ENCODE measurements at regions not wholly inside any gene's neighbourhood (a gene's known extent, or its start where the extent isn't known, plus 50 kb on each side); places are given as distances from the start of the nearest gene placed in this dataset.

DNA sequence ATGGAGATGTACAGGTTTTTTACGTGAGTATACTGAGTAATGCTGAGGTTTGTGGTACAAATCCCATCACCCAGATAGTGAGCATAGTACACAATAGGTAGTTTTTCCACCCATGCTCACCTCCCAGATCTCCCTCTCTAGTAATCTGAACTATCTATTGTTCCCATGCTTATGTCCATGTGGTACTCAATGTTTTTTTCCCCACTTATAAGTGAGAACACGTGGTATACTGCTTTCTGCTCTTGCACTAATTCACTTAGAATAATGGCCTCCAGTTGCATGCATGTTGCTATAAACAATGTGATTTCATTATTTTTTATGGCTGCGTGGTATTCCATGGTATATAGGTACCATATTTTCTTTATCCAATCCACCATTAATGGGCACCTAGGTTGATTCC lies 593.9 kb downstream of the ANXA1 start:
- no peak for DNase-seq (ENCODE audit: low read depth in 2 of 2)

DNA sequence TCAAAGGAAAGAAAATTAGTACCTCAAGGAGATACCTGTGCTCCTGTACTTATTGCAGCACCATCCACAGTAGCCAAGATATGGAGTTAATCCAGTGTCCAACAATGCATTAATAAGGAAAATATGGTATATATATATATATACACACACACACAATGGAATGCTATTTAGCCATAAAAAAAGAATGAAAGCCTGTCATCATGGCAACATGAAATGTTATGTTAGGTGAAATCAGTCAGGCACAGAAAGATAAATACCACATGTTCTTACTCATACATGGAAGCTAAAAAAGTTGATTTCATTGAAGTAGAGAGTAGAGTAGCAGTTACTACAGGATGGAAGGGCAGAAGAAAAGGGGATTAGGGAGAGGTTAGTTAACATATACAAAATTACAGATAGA lies 601.5 kb downstream of the ANXA1 start:
- DNase-seq (ENCODE audit: low read depth in 2 of 2) = no peak

DNA sequence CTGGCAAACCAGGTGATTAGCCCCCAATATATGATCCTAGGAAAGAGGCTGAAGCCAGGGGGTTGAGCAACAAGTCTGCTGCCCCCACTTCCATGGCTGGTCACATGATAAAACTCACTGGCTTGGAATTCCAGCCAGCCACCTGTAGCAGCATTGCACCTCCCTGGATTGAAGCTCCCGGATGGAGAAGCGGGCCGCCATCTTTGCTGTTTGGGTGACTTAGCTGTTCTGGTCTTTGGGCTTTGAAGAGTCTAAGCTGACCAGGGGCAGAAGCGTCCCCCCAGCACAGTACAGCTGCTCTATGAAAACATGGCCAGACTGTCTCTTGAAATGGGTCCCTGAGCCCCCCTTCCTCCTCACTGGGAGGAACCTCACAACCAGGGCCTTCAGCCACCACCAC lies 610.2 kb downstream of the ANXA1 start:
- no peak for DNase-seq (ENCODE audit: low read depth in 2 of 2)

DNA sequence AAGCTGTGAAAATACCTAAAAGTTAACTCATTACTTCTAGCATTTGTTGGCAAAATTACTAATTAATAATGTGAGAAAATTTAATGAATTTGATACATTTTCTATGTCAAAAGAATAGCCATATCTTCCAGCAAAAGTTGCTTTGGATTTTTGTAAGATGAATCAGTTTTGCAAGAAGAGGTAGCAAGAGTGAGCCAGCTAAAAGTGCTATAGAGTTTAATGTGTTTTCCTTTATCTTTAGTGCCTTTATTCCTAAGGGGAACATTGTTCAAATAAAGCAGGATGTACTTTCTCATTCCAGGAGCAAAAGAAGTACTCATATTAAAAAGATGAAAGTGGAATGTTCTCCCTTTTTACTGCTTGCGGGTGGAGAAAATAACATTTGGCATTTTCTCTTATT lies 622.2 kb downstream of the ANXA1 start:
- DNase-seq (ENCODE audit: low read depth in 2 of 2) = no peak

DNA sequence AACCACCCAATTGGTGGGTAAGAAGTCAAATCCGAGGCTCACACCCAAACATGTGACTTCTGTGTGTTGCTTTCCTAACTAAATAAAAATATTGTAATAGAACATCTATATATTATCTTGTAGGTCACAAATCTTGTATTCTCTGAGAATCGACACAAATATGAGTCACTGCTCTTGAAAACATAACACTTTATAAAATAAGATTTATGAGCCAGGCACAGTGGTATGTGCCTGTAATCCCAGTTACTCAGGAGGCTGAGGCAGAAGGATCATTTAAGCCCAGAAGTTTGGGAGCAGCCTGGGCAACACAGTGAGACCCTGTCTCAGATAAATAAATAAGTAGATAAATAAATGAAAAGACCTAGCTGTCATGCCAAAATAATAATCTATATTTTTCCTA lies 624.1 kb downstream of the ANXA1 start:
- no peak for DNase-seq (ENCODE audit: low read depth in 2 of 2)

DNA sequence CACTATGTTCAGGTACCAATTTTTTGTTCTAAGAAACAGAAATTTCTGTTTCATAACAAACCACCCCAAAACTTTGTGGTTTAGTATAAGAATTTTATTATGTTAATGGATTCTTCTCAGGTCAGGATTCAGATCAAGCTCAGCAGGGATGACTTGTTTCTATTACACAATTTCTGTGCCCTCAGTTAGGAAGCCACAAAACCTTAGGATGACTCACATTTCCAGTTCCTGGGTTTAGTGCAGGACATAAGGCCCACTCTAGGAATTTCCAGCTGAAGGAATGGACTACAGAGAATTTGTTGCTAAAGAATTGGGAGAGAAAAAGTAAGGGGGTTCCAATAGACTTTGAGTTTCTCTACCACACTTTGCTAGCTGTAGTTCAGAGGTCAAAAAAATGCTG lies 629.3 kb downstream of the ANXA1 start:
- DNase-seq (ENCODE audit: low read depth in 2 of 2) = no peak

DNA sequence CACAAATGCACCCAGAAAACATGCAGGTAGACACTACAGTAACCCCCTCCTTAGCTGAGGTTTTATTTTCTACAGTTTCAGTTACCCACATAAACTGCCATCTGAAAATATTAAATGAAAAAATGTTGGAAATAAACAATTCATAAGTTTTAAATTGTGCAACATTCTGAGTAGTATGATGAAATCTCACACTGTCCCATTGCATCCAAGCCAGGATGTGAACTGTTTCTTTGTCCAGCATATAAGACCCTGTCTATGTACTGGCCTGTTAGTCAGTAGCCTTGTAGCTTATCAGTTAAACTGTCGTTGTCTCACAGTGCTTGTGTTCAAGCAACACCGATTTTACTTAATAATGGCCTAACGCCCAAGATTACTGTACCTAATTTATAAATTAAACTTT lies 630.5 kb downstream of the ANXA1 start:
- DNase-seq (ENCODE audit: low read depth in 2 of 2) = no peak

DNA sequence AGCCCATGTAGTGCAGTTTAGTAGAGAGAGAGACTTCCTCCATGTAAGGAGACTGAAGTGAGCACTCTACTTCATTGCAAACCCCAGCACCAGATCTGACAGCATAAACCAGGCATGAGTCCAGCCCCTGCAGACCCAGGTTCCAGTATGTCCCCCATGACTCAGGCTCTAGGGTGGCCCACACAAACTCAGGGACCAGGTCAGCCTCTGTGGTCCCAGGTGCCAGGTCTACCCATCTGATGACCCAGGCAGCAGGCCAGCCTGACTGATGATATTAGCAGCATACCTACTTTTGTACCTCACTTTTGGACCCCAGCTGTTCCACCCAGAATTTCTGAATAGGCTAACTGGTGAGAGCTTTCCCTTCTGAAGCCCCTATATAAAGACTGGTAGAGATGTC lies 647.8 kb downstream of the ANXA1 start:
- no peak for DNase-seq (ENCODE audit: low read depth in 2 of 2)

DNA sequence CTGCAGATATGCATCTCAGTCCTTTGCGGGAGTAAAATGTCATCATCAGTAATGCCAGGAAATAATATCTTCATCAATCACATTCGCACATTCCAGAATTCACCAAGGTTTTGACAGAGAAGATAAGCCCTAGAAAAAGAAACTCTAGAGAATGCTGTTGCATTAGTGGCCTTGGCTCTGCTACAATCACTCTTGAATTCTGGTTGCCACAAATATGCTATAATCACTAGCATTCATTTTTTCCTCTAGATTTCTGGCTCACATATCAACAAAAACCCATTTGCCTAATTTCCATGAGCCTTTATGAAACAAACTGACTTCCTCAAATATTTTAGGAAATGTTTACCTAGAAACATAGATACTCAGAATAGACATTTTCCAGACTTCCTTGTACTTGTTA lies 653.4 kb downstream of the ANXA1 start:
- no peak for DNase-seq (ENCODE audit: low read depth in 2 of 2)

DNA sequence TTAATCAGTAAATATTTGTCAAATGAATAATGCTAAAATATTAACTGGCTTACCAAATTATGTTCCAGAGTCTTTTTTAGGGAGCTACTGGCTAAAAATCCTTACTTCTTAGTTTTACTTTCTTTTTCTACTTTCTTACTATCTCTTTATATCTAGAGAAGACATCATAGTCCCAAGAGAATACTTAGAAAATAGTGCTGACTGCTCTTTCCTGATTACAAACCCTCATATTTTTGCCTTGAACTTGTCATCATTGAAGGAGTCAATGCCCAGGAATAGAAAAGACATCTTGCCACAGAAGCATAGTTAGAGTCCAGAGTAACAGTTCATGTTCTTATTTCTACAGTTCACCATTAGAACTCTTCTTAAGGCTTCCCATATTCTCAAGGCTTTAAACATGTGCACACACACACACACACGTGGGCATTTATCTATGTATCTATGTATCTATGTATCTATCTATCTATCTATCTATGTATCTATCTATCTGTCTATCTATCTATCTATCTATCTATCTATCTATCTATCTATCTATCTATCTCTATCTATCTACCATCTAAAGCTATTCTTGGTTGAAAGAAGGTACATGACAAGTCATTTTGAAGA lies 654.3 kb downstream of the ANXA1 start:
- no peak for DNase-seq (ENCODE audit: low read depth in 2 of 2)

DNA sequence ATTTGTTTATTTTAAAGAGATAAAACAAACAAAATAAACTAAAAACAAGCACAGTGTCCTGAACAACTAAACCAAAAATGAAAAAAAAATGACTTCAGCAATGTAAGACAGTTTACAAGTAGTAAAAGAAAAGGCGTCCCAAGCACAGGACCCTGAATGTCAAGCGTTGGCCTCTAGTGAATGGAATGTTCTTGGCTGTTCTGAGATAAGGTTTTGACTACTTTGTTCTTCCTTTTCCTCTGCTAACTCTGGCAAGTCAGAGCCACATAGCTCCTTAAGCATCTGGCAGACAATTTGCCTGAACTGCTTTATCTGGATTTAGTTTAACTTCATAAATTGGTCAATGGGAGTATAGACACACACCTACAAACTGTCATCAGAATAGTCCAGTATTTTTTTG lies 655.2 kb downstream of the ANXA1 start:
- no peak for DNase-seq (ENCODE audit: low read depth in 2 of 2)

DNA sequence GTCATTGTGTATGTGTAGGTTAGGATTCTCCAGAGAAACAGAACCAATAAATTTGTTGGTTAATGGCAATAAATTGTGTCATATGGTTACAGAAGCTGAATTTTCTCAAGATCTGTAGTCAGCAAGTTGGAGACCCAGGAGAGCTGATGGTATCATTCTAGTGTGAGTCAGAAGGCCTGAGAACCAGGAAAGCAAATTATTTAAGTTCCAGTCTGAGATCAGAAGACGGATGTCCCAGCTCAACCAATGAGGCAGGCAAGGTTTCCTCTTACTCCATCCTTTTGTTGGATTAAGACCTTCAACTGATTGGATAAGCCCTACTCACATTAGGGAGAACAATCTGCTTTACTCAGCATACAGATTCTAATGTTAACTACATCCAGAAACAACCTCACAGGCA lies 656.3 kb downstream of the ANXA1 start:
- no peak for DNase-seq (ENCODE audit: low read depth in 2 of 2)

DNA sequence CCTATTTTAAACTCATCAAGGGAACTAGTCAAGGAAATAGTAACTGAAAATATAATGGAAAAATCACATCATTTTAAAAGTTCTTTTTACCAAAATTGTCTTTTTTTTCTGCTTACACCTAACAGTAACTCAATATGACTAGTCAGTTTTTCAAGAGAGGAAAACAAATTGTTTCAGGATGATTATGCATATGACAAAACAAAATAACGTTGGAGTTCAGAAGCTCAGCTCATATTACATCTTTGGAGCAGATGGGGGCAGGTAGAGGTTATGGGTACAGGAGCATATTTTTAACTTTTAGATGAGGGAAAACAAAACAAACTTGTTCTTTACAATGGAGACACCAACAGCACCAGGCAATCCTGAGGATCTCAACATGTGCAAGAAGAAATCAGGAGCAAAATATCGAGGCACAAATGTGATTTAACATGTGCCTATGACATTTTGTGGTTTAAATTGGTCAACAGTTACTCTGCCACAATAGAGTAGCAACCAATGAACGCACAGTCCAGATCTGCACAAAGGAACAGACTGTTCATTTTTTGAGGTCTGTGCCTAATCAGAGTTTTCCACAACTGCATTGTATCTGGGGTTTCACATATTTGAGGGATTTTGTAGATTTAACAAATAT lies 659.0 kb downstream of the ANXA1 start:
- no peak for DNase-seq (ENCODE audit: low read depth in 2 of 2)

DNA sequence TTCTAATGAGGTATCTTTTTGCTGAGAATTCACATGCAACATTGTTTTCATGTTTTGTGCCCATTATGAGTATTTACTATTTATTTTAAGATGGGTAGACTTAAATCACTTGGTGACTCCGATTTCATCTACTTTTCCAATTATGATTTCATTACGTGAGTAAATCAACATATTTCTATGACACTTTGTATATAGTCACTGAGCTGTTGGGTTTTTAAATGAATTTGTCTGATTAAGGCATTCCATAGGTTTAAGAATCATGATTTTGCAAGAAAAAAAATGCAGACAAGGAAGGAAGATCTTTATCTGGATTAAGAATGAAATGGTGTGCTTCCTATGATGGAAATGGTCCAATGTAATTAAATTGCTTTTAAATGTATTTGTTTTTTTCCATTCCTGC lies 661.9 kb downstream of the ANXA1 start:
- no peak for DNase-seq (ENCODE audit: low read depth in 2 of 2)

DNA sequence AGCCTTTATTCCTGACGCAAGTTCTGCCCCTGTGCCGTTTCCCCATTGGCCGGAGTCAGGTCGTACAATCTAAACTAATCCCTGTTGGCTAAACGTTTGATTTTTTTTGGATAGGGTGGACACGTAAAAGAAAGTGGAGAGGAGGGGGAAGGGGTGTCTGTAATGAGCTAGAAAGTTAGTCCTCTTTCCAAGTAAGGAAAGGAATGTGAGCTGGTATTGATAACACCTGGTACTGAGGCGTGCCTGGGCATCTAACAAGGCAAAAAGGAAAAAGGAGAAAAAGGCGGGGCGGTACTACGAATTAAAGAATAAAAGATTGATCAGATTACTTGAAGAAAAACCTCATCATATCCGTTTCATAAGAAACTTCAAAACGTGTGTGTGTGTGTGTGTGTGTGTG lies 665.2 kb downstream of the ANXA1 start:
- DNase-seq (ENCODE audit: low read depth in 2 of 2) = no peak

DNA sequence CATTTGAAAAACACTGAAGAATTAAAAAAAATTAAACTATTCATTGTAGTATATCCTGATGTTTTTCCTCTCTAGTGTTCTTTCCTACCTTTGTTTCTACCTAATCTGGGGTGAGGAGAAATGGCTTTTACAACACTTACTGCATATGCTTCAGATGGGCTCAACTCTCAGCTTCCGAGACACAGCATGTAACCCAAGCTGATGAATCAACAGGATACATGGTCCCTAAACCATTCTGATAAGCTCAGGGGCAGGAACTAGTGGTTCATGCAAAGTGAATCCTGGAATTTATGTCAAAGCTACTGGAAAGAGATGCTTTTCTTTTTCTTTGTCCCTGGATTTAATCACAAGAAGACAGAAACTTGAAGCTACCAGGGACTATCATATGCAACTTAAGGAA lies 672.5 kb upstream of the RORB start:
- no peak for DNase-seq (ENCODE audit: low read depth in 2 of 2)

DNA sequence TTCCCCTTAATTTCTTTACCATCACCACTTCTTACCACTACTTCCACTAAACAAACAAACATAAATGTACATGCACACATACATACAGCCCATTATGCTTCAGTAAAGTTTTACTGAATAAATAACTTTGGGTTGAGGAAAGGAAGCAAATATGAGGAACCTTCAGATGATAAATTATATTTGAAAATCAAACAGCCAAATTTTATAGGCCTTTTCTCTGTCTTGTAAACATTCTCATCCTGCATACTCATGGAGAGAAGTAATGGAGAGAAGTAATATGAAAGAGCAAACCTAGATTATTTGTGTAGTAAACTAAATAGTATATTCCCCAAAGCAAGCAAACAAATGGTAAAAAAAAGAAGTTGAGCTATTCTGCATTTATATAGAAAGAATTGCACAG lies 658.3 kb upstream of the RORB start:
- DNase-seq (ENCODE audit: low read depth in 2 of 2) = no peak

DNA sequence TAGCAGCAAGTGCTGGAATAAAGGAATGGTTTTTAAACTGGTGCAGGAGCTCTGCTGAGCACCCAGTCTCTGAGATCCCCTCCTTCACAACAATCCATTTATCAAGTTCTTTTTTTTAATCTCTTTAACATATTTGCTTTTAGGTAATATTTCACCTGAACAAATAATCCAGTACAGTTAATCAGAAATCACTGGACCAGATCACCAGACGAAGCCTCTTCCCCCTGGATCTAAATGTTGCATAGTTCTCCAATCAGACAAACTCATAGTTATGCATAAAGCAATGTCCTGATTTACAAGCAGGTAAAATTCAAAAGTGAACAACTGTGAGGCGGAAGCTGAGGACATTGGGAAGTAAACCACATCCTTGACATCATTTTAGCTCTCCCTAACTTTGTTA lies 657.7 kb upstream of the RORB start:
- DNase-seq (ENCODE audit: low read depth in 2 of 2) = no peak

DNA sequence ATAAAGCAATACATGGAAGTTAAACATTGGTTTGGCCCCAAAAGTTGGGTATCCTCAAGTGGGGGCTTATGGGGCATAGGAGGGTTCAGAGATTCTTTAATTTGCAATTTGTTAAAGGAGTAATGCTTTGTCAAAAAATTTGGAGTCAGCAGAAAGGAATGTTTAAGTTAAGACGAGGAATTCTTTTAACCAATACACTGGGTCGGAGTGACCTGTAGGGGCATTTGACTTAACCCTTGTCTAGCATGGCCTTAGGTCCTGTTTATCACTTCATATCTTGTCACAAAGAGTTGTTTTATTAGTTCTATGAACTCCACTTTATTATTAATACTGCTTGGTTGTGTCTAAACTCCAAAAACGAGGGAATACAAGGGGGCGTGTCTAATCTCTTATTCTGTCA lies 656.1 kb upstream of the RORB start:
- no peak for DNase-seq (ENCODE audit: low read depth in 2 of 2)

DNA sequence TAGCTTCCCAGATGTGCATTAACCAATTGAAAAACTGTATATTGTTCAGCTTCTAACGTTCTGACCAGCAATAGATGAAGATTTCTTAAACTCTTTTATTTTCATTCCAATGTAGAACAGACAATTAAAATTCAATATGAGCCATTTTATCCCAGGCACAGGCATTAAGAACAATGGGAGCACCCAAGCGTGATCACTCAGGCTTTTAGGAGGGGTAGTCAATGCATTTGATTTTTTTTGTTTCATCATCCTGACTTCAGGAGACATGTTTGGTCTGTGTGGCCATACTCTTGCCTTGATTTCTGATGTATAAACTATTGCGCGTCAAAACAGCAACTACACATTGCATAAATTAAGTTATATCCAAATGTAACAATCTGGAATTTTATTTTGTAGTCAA lies 653.0 kb upstream of the RORB start:
- DNase-seq (ENCODE audit: low read depth in 2 of 2) = no peak

DNA sequence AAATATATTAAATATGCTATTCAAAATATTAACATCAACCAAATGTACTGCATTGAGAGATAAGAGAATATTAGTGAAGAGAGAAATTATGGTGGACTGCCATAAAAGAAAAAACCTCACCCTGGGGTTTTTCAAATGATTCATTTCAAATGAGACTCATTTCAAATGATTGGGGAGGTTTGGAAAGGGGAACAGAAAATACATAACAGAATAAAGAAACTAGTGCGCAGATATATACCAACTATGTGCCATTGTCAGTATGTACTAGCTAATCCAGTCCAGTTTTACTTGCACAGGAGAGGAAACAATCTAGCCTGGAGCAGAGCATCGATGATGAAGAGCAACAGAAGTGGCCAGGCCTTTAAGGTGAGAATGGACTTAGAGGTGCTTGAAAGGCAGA lies 651.6 kb upstream of the RORB start:
- no peak for DNase-seq (ENCODE audit: low read depth in 2 of 2)

DNA sequence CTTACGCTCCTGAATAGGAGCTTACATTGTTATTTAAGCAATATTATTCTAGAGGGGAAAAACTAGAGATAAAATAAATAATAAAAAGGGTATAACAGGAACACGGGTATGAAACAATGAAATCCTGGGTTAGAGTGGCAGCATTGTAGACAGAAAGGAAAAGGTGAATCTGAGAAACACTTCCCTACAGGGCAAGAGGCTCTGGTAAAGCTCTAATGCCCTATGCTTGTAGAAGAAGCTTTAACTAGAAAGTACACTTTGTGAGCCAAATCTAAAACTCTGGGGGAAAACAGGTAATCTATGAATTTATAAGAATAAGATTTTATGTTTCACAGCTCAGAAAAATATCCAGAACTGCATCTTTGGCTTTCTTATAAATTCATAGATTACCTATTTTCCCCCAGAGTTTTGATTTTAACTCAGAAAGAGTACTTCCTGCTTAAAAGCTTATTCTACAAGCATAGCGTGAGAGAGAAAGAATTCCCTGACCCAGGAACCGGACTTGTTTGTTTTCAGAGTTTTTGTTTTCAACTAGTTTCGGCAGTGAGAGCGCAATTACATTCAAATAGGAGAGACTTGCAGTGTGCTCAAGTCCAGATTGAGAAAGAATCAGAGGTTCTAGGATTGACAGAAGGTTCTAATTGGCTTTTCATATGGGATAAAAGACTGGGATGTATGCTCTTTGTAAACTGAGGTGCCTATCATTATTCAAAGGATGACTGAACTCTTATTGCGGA lies 651.0 kb upstream of the RORB start:
- DNase-seq (ENCODE audit: low read depth in 2 of 2) = no peak

DNA sequence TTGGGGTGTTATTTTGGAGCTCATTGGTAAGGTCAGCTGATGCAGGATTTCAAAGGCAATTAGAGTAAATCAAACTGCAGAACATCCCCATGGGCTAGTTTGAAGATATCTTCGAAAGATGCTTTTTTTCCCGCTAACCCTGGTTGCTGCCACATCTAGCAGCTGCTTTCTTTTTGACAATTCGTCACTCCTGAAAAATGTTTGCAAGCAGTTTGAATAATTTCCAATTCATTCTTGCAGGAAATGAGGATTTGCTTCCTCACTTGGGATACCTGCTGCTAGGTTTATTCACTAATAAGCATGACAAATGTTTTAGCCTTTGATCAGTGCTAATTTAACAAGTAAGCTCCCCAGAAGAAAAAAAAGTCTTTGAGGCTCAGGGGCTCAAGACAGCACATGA lies 649.6 kb upstream of the RORB start:
- no peak for DNase-seq (ENCODE audit: low read depth in 2 of 2)

DNA sequence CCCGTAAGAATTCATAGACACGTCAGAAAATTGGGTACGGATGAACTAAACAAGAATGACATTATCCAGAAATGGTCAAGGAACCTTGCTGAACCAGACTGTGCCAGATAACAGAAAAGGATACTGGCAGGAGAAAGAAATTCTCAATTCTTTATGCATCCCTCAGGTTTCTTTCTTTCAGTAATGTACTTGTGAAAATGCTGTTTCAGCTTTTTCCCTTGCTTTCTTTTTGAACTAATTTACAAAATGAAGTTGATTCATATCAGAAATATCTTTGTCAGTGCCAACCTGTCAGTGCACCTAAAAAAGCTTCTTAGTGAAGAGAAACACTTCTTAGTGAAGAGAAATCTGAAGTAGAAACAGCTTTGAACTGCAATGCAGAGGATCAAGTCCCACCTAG lies 643.6 kb upstream of the RORB start:
- DNase-seq (ENCODE audit: low read depth in 2 of 2) = no peak
